Gastroesophageal sphincter (tissue), 3 donors: ENCODE measurements at regions not wholly inside any gene's neighbourhood (a gene's known extent, or its start where the extent isn't known, plus 50 kb on each side); places are given as distances from the start of the nearest gene placed in this dataset.

ENCODE experiments used
- CTCF ChIP-seq, 4 experiments: fragments of 200-600 bp in 2 of 4; fragments of 450-650 bp in 2 of 4; sonication (generic) in 1 of 4; IDR thresholded peaks; one replicate each; pipeline ENCODE4 v1.5.1; 2017 to 2019; ENCODE audit warnings: antibody characterized with exemption in 4 of 4, mild to moderate bottlenecking in 2 of 4, moderate library complexity in 2 of 4
- EP300 ChIP-seq: sonication (generic); formaldehyde crosslinking; IDR thresholded peaks from one replicate; pipeline ENCODE4 v1.6.1; 2017; ENCODE audit warnings: antibody characterized with exemption, mild to moderate bottlenecking
- POLR2A ChIP-seq, 2 donors: fragments of 450-650 bp; IDR thresholded peaks; one replicate each; pipeline ENCODE4 v1.6.1; 2017; ENCODE audit warnings: antibody characterized with exemption in 2 of 2, mild to moderate bottlenecking in 2 of 2, moderate library complexity in 1 of 2
- POLR2AphosphoS5 ChIP-seq: sonication (generic); formaldehyde crosslinking; IDR thresholded peaks from one replicate; pipeline ENCODE4 v1.6.1; 2017; ENCODE audit warnings: antibody characterized with exemption

DNA sequence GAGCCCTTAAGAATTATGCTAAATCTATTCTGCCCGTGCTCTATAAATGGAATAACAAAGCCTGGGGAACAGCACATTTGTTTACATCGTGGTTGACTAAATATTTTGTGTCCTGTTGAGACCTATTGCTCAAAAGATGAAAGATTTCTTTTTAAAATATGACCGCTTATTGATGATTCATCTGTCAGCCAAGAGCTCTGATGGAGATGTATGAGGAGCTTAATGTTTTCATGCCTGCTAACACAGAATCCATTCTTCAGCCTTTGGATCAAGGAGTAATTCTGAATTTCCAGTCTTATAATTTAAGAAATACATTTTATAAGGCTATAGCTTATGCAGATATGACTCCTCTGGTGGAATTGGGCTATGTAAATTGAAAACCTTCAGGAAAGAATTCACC, 271.3 kb upstream of the FAT4 start:
- TF ChIP-seq POLR2AphosphoS5 (no peak), EP300 (no peak), CTCF (IDR thresholded peaks at IDR 0.05) (no peak), POLR2A (IDR thresholded peaks at IDR 0.05) (no peak)
